ENCODE measurements at regions not wholly inside any gene's neighbourhood (a gene's known extent, or its start where the extent isn't known, plus 50 kb on each side); places are given as distances from the start of the nearest gene placed in this dataset.

- TF ChIP-seq CTCF (IDR thresholded peaks at IDR 0.05) (peak; percentile 92), POLR2AphosphoS5 (IDR thresholded peaks at IDR 0.05; ENCODE audit: low read depth, low read length) (no peak), REST (IDR thresholded peaks at IDR 0.05; ENCODE audit: insufficient read depth in 1 of 2, low read depth in 2 of 2, low read length in 1 of 2) (no peak), TCF7L2 (IDR thresholded peaks at IDR 0.05; ENCODE audit: low read depth, low read length) (no peak), SIN3A (IDR thresholded peaks at IDR 0.05; ENCODE audit: borderline replicate concordance, insufficient read depth, low read depth, low read length) (no peak)
These were observed 135.6 kb upstream of the PPP1R26 start for GRCh38 chr9:135343837-135344522.
